Skeletal muscle tissue (tissue), 3 donors: ENCODE measurements at regions not wholly inside any gene's neighbourhood (a gene's known extent, or its start where the extent isn't known, plus 50 kb on each side); places are given as distances from the start of the nearest gene placed in this dataset.

Experiments
- H3K27ac ChIP-seq: one replicate; pipeline ENCODE4 v1.7.0; 2013; ENCODE audit warnings: mild to moderate bottlenecking, low read depth, low read length, inconsistent platforms
- H3K27me3 ChIP-seq, 3 donors: one replicate each; pipeline ENCODE4 v1.7.0; 2013; ENCODE audit warnings: low read length in 3 of 3; ENCODE audit not compliant: control insufficient read depth in 3 of 3, insufficient read depth in 3 of 3
- H3K36me3 ChIP-seq, 3 donors: one replicate each; pipeline ENCODE4 v1.7.0; 2013; ENCODE audit warnings: low read length in 3 of 3; ENCODE audit not compliant: control insufficient read depth in 3 of 3, insufficient read depth in 3 of 3
- H3K4me1 ChIP-seq, 3 donors: one replicate each; pipeline ENCODE4 v1.7.0; 2013; ENCODE audit warnings: low read length in 3 of 3, mild to moderate bottlenecking in 3 of 3; ENCODE audit not compliant: control insufficient read depth in 3 of 3, insufficient read depth in 3 of 3
- H3K4me3 ChIP-seq, 3 donors: one replicate each; pipeline ENCODE4 v1.7.0; 2013; ENCODE audit warnings: low read length in 3 of 3
- H3K9ac ChIP-seq, 3 donors: one replicate each; pipeline ENCODE4 v1.7.0; 2013; ENCODE audit warnings: low read length in 3 of 3, mild to moderate bottlenecking in 3 of 3, moderate library complexity in 2 of 3, low read depth in 1 of 3
- H3K9me3 ChIP-seq, 3 donors: one replicate each; pipeline ENCODE4 v1.7.0; 2013; ENCODE audit warnings: low read length in 3 of 3; ENCODE audit not compliant: control insufficient read depth in 3 of 3
- donor health status: Osteomylitis.

DNA sequence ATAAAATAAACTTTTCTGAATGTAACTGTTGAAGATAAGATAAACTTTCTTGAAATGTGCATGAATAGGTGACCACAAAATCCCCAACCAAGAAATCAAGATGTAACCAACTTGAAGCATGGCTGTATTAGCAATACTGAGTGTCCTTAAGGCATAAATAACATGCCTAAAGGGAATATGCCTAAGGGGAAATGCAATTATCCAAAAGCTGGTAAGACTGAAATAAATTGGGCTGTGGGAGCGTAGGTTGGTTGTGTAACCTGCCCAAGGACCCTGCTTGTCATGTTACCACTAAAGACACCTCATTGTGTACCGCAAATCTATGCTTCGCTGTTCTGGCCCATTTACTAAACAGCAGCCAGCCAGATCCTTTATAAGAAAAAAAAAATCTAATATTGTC is 200.8 kb upstream of the PDE10A start:
- Histone ChIP-seq H3K36me3 (no peaks in the 10 kb centered on the region), H3K4me1 (no peaks in the 10 kb centered on the region), H3K9ac (no peak overlapping the region), H3K27me3 (peaks cover 0 to 6% (median 5%) of the 10 kb centered on the region in 3 donors), H3K27ac (no peak overlapping the region), H3K4me3 (no peak overlapping the region), H3K9me3 (peaks cover 0 to 3% (median 0%) of the 10 kb centered on the region in 3 donors)

DNA sequence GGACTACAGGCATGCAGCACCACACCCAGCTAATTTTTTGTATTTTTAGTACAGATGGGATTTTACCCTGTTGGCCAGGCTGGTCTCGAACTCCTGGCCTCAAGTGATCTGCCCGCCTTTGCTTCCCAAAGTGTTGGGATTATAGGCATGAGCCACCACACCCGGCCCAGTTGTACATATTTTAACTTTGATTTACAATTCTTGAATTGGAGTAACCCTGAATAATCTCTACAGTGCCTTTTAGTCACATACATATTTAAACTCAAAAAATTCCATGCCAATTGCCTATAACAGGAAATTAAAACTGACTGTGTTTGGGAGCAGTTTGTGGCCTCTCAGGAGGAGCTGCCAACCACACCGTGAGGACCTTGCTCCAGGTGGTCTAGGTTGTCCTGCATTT is 199.8 kb upstream of the PDE10A start:
- Histone ChIP-seq H3K27ac (no peak overlapping the region), H3K9ac (no peak overlapping the region), H3K4me1 (no peaks in the 10 kb centered on the region), H3K4me3 (no peak overlapping the region), H3K36me3 (no peaks in the 10 kb centered on the region), H3K27me3 (peaks cover 0 to 6% (median 5%) of the 10 kb centered on the region in 3 donors), H3K9me3 (peaks cover 0 to 3% (median 0%) of the 10 kb centered on the region in 3 donors)

DNA sequence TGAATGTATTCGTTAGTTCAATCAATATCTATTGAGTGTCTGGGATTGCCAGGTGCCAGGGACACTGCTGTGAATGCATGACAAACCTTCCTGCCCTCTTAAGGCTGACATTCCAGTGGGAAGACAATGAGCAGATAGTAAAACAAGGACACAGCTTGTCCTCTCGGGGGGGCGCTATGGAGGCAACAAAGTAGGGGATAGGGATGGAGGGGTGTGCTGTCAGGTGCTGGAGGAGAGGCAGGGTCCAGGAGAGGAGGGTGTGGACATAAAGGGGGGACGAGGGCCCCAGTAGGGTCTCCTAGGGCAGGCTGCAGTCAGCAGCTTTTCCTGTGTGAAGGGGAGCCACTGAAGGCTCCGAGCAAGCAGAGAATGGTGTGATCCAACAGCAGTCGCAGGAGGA is 198.2 kb upstream of the PDE10A start:
- peaks cover 0 to 6% (median 5%) of the 10 kb centered on the region in 3 donors for H3K27me3 ChIP-seq
- peaks cover 0 to 3% (median 0%) of the 10 kb centered on the region in 3 donors for H3K9me3 ChIP-seq
- H3K4me1 ChIP-seq = no peaks in the 10 kb centered on the region
- no peak overlapping the region for H3K27ac ChIP-seq
- no peaks in the 10 kb centered on the region for H3K36me3 ChIP-seq
- no peak overlapping the region for H3K9ac ChIP-seq
- no peak overlapping the region for H3K4me3 ChIP-seq

GRCh38 chr6:165858586-165858985 is 195.5 kb upstream of the PDE10A start:
- Histone ChIP-seq H3K9ac (no peak overlapping the region), H3K36me3 (no peaks in the 10 kb centered on the region), H3K4me3 (no peak overlapping the region), H3K27ac (no peak overlapping the region), H3K4me1 (no peaks in the 10 kb centered on the region), H3K27me3 (peaks cover 5 to 23% (median 21%) of the 10 kb centered on the region in 3 donors), H3K9me3 (no peaks in the 10 kb centered on the region)

DNA sequence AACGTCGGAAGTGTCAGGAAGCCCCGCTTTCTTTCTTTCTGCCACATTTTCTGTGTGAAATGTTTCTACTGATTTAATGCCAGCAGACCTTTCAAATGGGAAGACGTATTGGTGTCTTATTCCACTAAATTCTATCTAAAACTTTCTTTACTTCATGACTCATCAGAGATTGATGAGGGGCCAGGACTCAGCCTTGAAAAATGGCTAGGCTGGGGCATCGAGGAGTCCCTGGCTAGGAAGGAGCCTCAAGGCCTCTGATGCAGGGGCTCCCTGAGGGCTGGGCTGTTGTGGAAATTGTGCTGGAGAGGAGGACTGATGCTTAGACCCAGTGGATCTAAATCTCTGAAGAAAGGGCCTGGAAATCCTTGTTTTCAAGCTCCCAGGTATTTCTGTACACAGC is 192.8 kb upstream of the PDE10A start:
- no peak overlapping the region for H3K27ac ChIP-seq
- no peaks in the 10 kb centered on the region for H3K4me1 ChIP-seq
- no peak overlapping the region for H3K9ac ChIP-seq
- H3K4me3 ChIP-seq = no peak overlapping the region
- no peaks in the 10 kb centered on the region for H3K36me3 ChIP-seq
- H3K27me3 ChIP-seq = peaks cover 12 to 31% (median 26%) of the 10 kb centered on the region in 3 donors
- no peaks in the 10 kb centered on the region for H3K9me3 ChIP-seq

- Histone ChIP-seq H3K4me3 (no peak overlapping the region), H3K4me1 (peaks cover 0 to 3% (median 2%) of the 10 kb centered on the region in 3 donors), H3K36me3 (no peaks in the 10 kb centered on the region), H3K9ac (no peak overlapping the region), H3K9me3 (no peaks in the 10 kb centered on the region), H3K27ac (no peak overlapping the region), H3K27me3 (peaks cover 12 to 28% (median 22%) of the 10 kb centered on the region in 3 donors)
Observed at GRCh38 chr6:165854863-165855593, 192.0 kb upstream of the PDE10A start.

GRCh38 chr6:165854061-165854862 is 191.2 kb upstream of the PDE10A start:
- no peak overlapping the region for H3K27ac ChIP-seq
- H3K36me3 ChIP-seq = no peaks in the 10 kb centered on the region
- no peak overlapping the region for H3K4me3 ChIP-seq
- no peaks in the 10 kb centered on the region for H3K9me3 ChIP-seq
- no peak overlapping the region for H3K9ac ChIP-seq
- H3K4me1 ChIP-seq = peaks cover 0 to 4% (median 3%) of the 10 kb centered on the region in 3 donors
- peaks cover 12 to 28% (median 22%) of the 10 kb centered on the region in 3 donors for H3K27me3 ChIP-seq

GRCh38 chr6:165852676-165853075 is 189.6 kb upstream of the PDE10A start:
- no peak overlapping the region for H3K4me3 ChIP-seq
- H3K36me3 ChIP-seq = no peaks in the 10 kb centered on the region
- H3K9ac ChIP-seq = no peak overlapping the region
- no peaks in the 10 kb centered on the region for H3K9me3 ChIP-seq
- peaks cover 0 to 4% (median 3%) of the 10 kb centered on the region in 3 donors for H3K4me1 ChIP-seq
- no peak overlapping the region for H3K27ac ChIP-seq
- peaks cover 12 to 28% (median 22%) of the 10 kb centered on the region in 3 donors for H3K27me3 ChIP-seq

DNA sequence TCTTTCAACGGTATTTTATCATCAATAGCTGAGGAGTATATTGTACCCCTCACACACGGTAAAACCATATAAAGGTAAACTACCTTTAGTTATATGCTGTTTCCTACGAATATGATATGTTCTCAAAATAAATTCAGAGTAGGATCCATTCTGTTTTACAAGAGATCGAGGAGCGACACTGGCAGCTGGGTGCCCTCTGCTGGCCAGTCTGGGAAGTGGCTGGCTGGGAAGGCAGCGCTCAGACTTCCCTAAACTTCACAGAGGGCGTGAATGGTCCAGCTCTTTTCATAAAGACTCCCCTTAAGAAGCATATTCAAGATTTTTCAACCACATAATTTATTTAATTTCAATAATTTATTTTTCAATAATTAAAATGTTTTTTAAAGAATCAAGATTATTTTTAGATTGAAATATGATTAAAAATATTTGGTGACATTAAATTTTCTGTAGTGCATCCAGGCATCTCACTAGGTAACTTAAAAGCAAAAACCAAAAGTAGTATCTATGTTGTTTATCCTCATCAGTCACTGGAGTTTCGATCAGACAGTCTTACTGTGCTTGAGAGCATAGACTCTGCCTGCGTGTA is 187.5 kb upstream of the PDE10A start:
- Histone ChIP-seq H3K4me3 (peak overlapping the region in 2 of 3 donors; percentile 42 to 56), H3K9me3 (no peaks in the 10 kb centered on the region), H3K4me1 (peaks cover 0 to 9% (median 4%) of the 10 kb centered on the region in 3 donors), H3K27ac (no peak overlapping the region), H3K36me3 (no peaks in the 10 kb centered on the region), H3K9ac (no peak overlapping the region), H3K27me3 (peaks cover 12 to 28% (median 26%) of the 10 kb centered on the region in 3 donors)
